ENCODE measurements at regions not wholly inside any gene's neighbourhood (a gene's known extent, or its start where the extent isn't known, plus 50 kb on each side); places are given as distances from the start of the nearest gene placed in this dataset.
"Not testable (repeated sequence)": the region's sequence is repeated elsewhere in the genome, so short reads cannot be mapped to it uniquely, and the experiment has no call there.

- TF ChIP-seq POLR2AphosphoS5 (IDR thresholded peaks at IDR 0.05; ENCODE audit: low read depth, low read length); POLR2A (IDR thresholded peaks at IDR 0.05; ENCODE audit: control extremely low read depth in 1 of 2, low read depth in 2 of 2, low read length in 2 of 2); RFX5 (IDR thresholded peaks at IDR 0.05; ENCODE audit: borderline replicate concordance, low read depth, low read length); MAFK (IDR thresholded peaks at IDR 0.05; ENCODE audit: low read depth, low read length); CTCF (IDR thresholded peaks at IDR 0.05; ENCODE audit: control extremely low read depth in 1 of 3, insufficient read depth in 1 of 3, low read depth in 1 of 3, low read length in 3 of 3); USF2 (IDR thresholded peaks at IDR 0.05; ENCODE audit: low read length); TAF7 (optimal IDR thresholded peaks at IDR 0.05; ENCODE audit: borderline replicate concordance, low read depth, low read length); BCL11A (IDR thresholded peaks at IDR 0.05; ENCODE audit: low read depth in 2 of 2, low read length in 2 of 2); KDM1A (IDR thresholded peaks at IDR 0.05; ENCODE audit: borderline replicate concordance, low read length); EZH2 (IDR thresholded peaks at IDR 0.05; ENCODE audit: low read depth, low read length, severe bottlenecking); TAF1 (IDR thresholded peaks at IDR 0.05; ENCODE audit: low read depth, low read length); SIRT6 (IDR thresholded peaks at IDR 0.05; ENCODE audit: low read length); FOSL1 (IDR thresholded peaks at IDR 0.05; ENCODE audit: insufficient read depth, low read depth, low read length): not testable (repeated sequence)
These were observed 209.9 kb downstream of the TSPY10 start for GRCh38 chrY:9737626-9738025.

All from H1 (cell line).